ENCODE measurements at regions not wholly inside any gene's neighbourhood (a gene's known extent, or its start where the extent isn't known, plus 50 kb on each side); places are given as distances from the start of the nearest gene placed in this dataset.

- TF ChIP-seq ZBTB33 (IDR thresholded peaks at IDR 0.05; ENCODE audit: borderline replicate concordance, low read depth) (no peak), USF1 (IDR thresholded peaks at IDR 0.05; ENCODE audit: borderline replicate concordance, low read depth) (peak; percentile 34; the same call in 1 of the 2 replicates), JUND (IDR thresholded peaks at IDR 0.05) (no peak), PBX3 (IDR thresholded peaks at IDR 0.05) (0 out of 2 replicates have a peak, but pooled peaks have one; percentile 18), CHD2 (IDR thresholded peaks at IDR 0.05; ENCODE audit: low read length, partially characterized antibody) (no peak)
- Histone ChIP-seq H3K4me1 (ENCODE audit: control insufficient read depth in 1 of 2, insufficient read depth in 2 of 2, low read depth in 1 of 2, low read length in 1 of 2) (peaks cover 0 to 6% of the 10 kb centered on the region in 2 experiments; a peak in 1 of 4 replicates), H3K4me3 (ENCODE audit: low read depth in 2 of 2, low read length in 1 of 2) (no peak overlapping the region), H4K20me1 (ENCODE audit: insufficient read depth) (no peaks in the 10 kb centered on the region), H3F3A (replicated peaks; ENCODE audit: insufficient read depth) (no peaks in the 10 kb centered on the region), H3K9me2 (no peaks in the 10 kb centered on the region), H3K27ac (ENCODE audit: low read depth in 2 of 2, low read length in 1 of 2) (peak overlapping the region in 1 of 2 experiments; percentile 54; a peak in 2 of 4 replicates), H2AFZ (ENCODE audit: low read depth) (no peak overlapping the region), H3K27me3 (ENCODE audit: insufficient read depth) (no peaks in the 10 kb centered on the region), H3K9me3 (no peaks in the 10 kb centered on the region), H3K79me2 (ENCODE audit: insufficient read depth) (no peaks in the 10 kb centered on the region), H3K9ac (no peak overlapping the region), H3K4me2 (no peak overlapping the region), H3K36me3 (replicated peaks in 1 of 2; ENCODE audit: control insufficient read depth in 1 of 2, insufficient read depth in 2 of 2, low read length in 1 of 2) (no peaks in the 10 kb centered on the region)
- no peak for DNase-seq
- ChIA-PET POLR2A (no interaction called here), CTCF (no interaction called here)
- WGBS (ENCODE audit: low lambda C conversion rate): 19% methylated on average over 1 of the region's 1 CpG
Measured at GRCh38 chr5:56739990-56740389, 75.4 kb upstream of the MAP3K1 start.

GRCh38 chr5:56737951-56738606 lies 77.3 kb upstream of the MAP3K1 start:
- TF ChIP-seq ELF1 (IDR thresholded peaks at IDR 0.05) (no peak), FOSL2 (IDR thresholded peaks at IDR 0.05; ENCODE audit: borderline replicate concordance, low read depth) (no peak)
- WGBS (ENCODE audit: low lambda C conversion rate): 87% methylated on average over 6 of the region's 6 CpGs
- Histone ChIP-seq H3K9me2 (no peaks in the 10 kb centered on the region), H2AFZ (ENCODE audit: low read depth) (no peak overlapping the region), H3K79me2 (ENCODE audit: insufficient read depth) (no peaks in the 10 kb centered on the region), H3F3A (replicated peaks; ENCODE audit: insufficient read depth) (no peaks in the 10 kb centered on the region), H3K4me3 (ENCODE audit: low read depth in 2 of 2, low read length in 1 of 2) (no peak overlapping the region), H3K36me3 (replicated peaks in 1 of 2; ENCODE audit: control insufficient read depth in 1 of 2, insufficient read depth in 2 of 2, low read length in 1 of 2) (no peaks in the 10 kb centered on the region), H3K27me3 (ENCODE audit: insufficient read depth) (no peaks in the 10 kb centered on the region), H3K27ac (ENCODE audit: low read depth in 2 of 2, low read length in 1 of 2) (no peak overlapping the region), H3K4me1 (ENCODE audit: control insufficient read depth in 1 of 2, insufficient read depth in 2 of 2, low read depth in 1 of 2, low read length in 1 of 2) (peaks cover 5 to 6% of the 10 kb centered on the region in 2 experiments; a peak in 1 of 4 replicates), H3K9ac (no peak overlapping the region), H4K20me1 (ENCODE audit: insufficient read depth) (no peaks in the 10 kb centered on the region), H3K4me2 (no peak overlapping the region), H3K9me3 (no peaks in the 10 kb centered on the region)
- CTCF ChIA-PET: no interaction called here
- DNase-seq: no peak
- POLR2A ChIA-PET: no interaction called here
